AG04450 (cell line): ENCODE measurements at regions not wholly inside any gene's neighbourhood (a gene's known extent, or its start where the extent isn't known, plus 50 kb on each side); places are given as distances from the start of the nearest gene placed in this dataset.

ENCODE experiments used
- CTCF ChIA-PET: fragments of 300-600, 350-600 bp; formaldehyde crosslinking; extraction: SDS; loops from one replicate; lab custom pipeline; 2022; ENCODE audit warnings: antibody characterized with exemption, inconsistent platforms; lab: Charles Lee
- POLR2A ChIA-PET: fragments of 350-600 bp; formaldehyde crosslinking; extraction: SDS; loops from one replicate; lab custom pipeline; 2021; ENCODE audit warnings: antibody characterized with exemption, inconsistent platforms; lab: Yijun Ruan, JAX
- DNase-seq: peaks from one replicate; pipeline ENCODE4 v3.0.0-alpha.2; 2011; ENCODE audit warnings: low read depth, low spot score
- H3K27ac ChIP-seq: one replicate; pipeline ENCODE4 v1.5.1; 2012; ENCODE audit warnings: low read depth, low read length, control low read depth
- H3K27me3 ChIP-seq: one replicate; pipeline ENCODE4 v1.6.0; 2012; ENCODE audit warnings: low read length; ENCODE audit not compliant: control insufficient read depth, insufficient read depth
- H3K4me3 ChIP-seq: 2 replicates; pipeline ENCODE4 v1.5.1; 2011; ENCODE audit warnings: mild to moderate bottlenecking, low read depth, low read length, control low read depth
- H3K9me3 ChIP-seq: 2 replicates; pipeline ENCODE4 v1.5.1; 2012; ENCODE audit warnings: low read length; ENCODE audit not compliant: control insufficient read depth, insufficient read depth
- CTCF ChIP-seq: IDR thresholded peaks from 2 replicates; pipeline ENCODE4 v1.5.1; 2011; ENCODE audit warnings: low read depth, low read length, control low read depth, inconsistent platforms

- Histone ChIP-seq H3K4me3 (no peak overlapping the region), H3K27me3 (no peaks in the 10 kb centered on the region), H3K27ac (no peak overlapping the region), H3K9me3 (no peaks in the 10 kb centered on the region)
- TF ChIP-seq CTCF, result no peak
- ChIA-PET POLR2A (no interaction called here), CTCF (no interaction called here)
- DNase-seq, result no peak
These were observed 670.6 kb downstream of the BCL11A start for GRCh38 chr2:59882822-59883221.

GRCh38 chr2:59882279-59882678 is 671.2 kb downstream of the BCL11A start:
- CTCF ChIA-PET, result no interaction called here

GRCh38 chr2:59881218-59881617 is 672.2 kb downstream of the BCL11A start:
- no peak for DNase-seq
- no peak for TF ChIP-seq CTCF
- ChIA-PET CTCF (no interaction called here), POLR2A (no interaction called here)
- no peak overlapping the region for H3K27ac ChIP-seq
- no peak overlapping the region for H3K4me3 ChIP-seq
- H3K27me3 ChIP-seq, result no peaks in the 10 kb centered on the region
- no peaks in the 10 kb centered on the region; the same call in 1 of the 2 replicates for H3K9me3 ChIP-seq

More at GRCh38 chr2:59882279-59882678, 671.2 kb downstream of the BCL11A start:
- Histone ChIP-seq H3K27ac (no peak overlapping the region), H3K9me3 (no peaks in the 10 kb centered on the region; the same call in 1 of the 2 replicates), H3K27me3 (no peaks in the 10 kb centered on the region), H3K4me3 (no peak overlapping the region)
- DNase-seq, result no peak
- POLR2A ChIA-PET, result no interaction called here
- no peak for TF ChIP-seq CTCF

- CTCF ChIA-PET, result no interaction called here
- POLR2A ChIA-PET, result no interaction called here
- no peak overlapping the region for H3K27ac ChIP-seq
- no peak for DNase-seq
- H3K4me3 ChIP-seq, result no peak overlapping the region
- no peaks in the 10 kb centered on the region for H3K27me3 ChIP-seq
- TF ChIP-seq CTCF, result no peak
- no peaks in the 10 kb centered on the region; the same call in 1 of the 2 replicates for H3K9me3 ChIP-seq
These were observed 673.7 kb downstream of the BCL11A start for GRCh38 chr2:59879700-59880131.

GRCh38 chr2:59875836-59876235 is 677.6 kb downstream of the BCL11A start:
- no peaks in the 10 kb centered on the region for H3K27me3 ChIP-seq
- H3K4me3 ChIP-seq, result no peak overlapping the region
- no peak for TF ChIP-seq CTCF
- ChIA-PET POLR2A (no interaction called here), CTCF (no interaction called here)
- no peaks in the 10 kb centered on the region; the same call in 1 of the 2 replicates for H3K9me3 ChIP-seq
- DNase-seq, result no peak
- no peak overlapping the region for H3K27ac ChIP-seq
